Smooth muscle cell (in vitro differentiated cells): ENCODE measurements at regions not wholly inside any gene's neighbourhood (a gene's known extent, or its start where the extent isn't known, plus 50 kb on each side); places are given as distances from the start of the nearest gene placed in this dataset. TPM values are rescaled to one million over a fixed set of nuclear protein-coding genes. Genes with fewer than 3 reads are reported as not detected.

Source experiments
- DNase-seq: peaks from one replicate; lab custom pipeline; 2025; ENCODE audit not compliant: unreplicated experiment; lab: John Stamatoyannopoulos, UW
- H2AFZ ChIP-seq: fragments of 200-600 bp; sonication (generic); 2 replicates; pipeline ENCODE4 v1.6.0; 2016; ENCODE audit warnings: antibody characterized with exemption, low read depth, mild to moderate bottlenecking
- H3F3A ChIP-seq: fragments of 200-600 bp; sonication (generic); 2 replicates; pipeline ENCODE4 v1.6.0; 2017; ENCODE audit warnings: antibody characterized with exemption, low read depth
- H3K27ac ChIP-seq: fragments of 200-600 bp; sonication (generic); 2 replicates; pipeline ENCODE4 v1.5.1; 2016; ENCODE audit warnings: low read depth, mild to moderate bottlenecking
- H3K27me3 ChIP-seq: fragments of 200-600 bp; sonication (generic); 2 replicates; pipeline ENCODE4 v1.6.1; 2016; ENCODE audit warnings: low read depth, mild to moderate bottlenecking
- H3K36me3 ChIP-seq: fragments of 200-600 bp; sonication (generic); 2 replicates; pipeline ENCODE4 v1.5.1; 2016; ENCODE audit warnings: low read depth
- H3K4me1 ChIP-seq: fragments of 200-600 bp; sonication (generic); 2 replicates; pipeline ENCODE4 v1.5.1; 2016; ENCODE audit warnings: low read depth
- H3K4me2 ChIP-seq: fragments of 200-600 bp; sonication (generic); 2 replicates; pipeline ENCODE4 v1.6.0; 2016; ENCODE audit warnings: mild to moderate bottlenecking
- H3K4me3 ChIP-seq: fragments of 200-600 bp; sonication (generic); 2 replicates; pipeline ENCODE4 v1.5.1; 2016; ENCODE audit warnings: mild to moderate bottlenecking
- H3K79me2 ChIP-seq: fragments of 200-600 bp; sonication (generic); 2 replicates; pipeline ENCODE4 v1.6.0; 2016; ENCODE audit warnings: low read depth, mild to moderate bottlenecking
- H3K9ac ChIP-seq: fragments of 200-600 bp; sonication (generic); 2 replicates; pipeline ENCODE4 v1.6.0; 2016; ENCODE audit warnings: low read depth
- H3K9me3 ChIP-seq: fragments of 200-600 bp; sonication (generic); replicated peaks from 2 replicates; pipeline ENCODE4 v1.5.1; 2016; ENCODE audit warnings: low read depth
- H4K20me1 ChIP-seq: fragments of 200-600 bp; sonication (generic); 2 replicates; pipeline ENCODE4 v1.6.0; 2016; ENCODE audit warnings: low read depth
- WGBS: methylation state at CpG from one replicate; pipeline ENCODE4 v1.1.7; 2016; ENCODE audit warnings: low lambda C conversion rate; 5-methylcytosine and 5-hydroxymethylcytosine counted together
- small RNA-seq: library from RNA; depleted of rRNA; stranded (forward); fragments of <200 nt; gene quantifications from one replicate; pipeline ENCODE3, GENCODE V24; 2014
- TF ChIP-seq, protein P1 (sequence below): fragments of 200-600 bp; sonication (generic); IDR thresholded peaks from 2 replicates; pipeline ENCODE4 v1.5.1; 2017; ENCODE audit warnings: borderline replicate concordance, mild to moderate bottlenecking, antibody characterized with exemption; ENCODE audit not compliant: insufficient read depth, poor library complexity, severe bottlenecking

DNA sequence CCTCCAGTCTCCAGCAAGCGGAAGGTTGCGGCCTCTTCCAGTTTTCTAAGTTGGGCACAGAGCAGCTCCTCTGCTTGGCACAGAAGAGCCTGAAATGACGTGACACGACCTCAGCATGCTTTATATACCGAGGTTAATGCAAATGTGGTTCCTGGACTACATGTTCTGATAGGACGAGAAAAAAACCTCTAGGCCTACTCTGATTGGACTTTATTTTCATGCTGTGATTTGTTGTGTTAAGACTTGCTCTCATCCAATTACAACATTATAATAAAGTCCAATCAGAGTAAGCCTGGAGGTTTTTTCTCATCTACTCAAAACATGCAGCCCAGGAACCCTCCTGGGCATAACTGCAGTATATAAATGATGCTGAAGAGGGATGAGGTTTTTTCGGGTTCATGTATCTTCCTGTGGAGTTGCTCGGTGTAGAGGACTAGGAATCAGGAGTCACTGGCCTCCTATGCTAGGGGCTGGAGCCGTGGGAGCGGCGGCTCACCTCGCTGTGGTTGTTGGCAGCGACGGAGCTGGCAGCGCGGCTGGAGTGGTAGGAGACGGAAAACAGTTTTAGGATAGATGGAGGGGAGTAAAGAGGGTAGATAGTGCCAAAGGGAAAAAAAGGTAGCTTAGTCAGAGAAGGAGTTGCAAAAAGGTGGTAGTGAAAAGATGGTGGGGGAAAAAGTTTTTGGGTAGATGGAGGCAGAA lies 878.0 kb downstream of the KCNJ18 start:
- TF ChIP-seq, protein P1, sequence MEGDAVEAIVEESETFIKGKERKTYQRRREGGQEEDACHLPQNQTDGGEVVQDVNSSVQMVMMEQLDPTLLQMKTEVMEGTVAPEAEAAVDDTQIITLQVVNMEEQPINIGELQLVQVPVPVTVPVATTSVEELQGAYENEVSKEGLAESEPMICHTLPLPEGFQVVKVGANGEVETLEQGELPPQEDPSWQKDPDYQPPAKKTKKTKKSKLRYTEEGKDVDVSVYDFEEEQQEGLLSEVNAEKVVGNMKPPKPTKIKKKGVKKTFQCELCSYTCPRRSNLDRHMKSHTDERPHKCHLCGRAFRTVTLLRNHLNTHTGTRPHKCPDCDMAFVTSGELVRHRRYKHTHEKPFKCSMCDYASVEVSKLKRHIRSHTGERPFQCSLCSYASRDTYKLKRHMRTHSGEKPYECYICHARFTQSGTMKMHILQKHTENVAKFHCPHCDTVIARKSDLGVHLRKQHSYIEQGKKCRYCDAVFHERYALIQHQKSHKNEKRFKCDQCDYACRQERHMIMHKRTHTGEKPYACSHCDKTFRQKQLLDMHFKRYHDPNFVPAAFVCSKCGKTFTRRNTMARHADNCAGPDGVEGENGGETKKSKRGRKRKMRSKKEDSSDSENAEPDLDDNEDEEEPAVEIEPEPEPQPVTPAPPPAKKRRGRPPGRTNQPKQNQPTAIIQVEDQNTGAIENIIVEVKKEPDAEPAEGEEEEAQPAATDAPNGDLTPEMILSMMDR, result no peak
- Histone ChIP-seq H3K79me2 (no peaks in the 10 kb centered on the region), H3K27ac (no peak overlapping the region), H3F3A (no peaks in the 10 kb centered on the region), H3K9me3 (no peaks in the 10 kb centered on the region), H2AFZ (no peak overlapping the region), H4K20me1 (no peaks in the 10 kb centered on the region), H3K4me2 (no peak overlapping the region), H3K36me3 (no peaks in the 10 kb centered on the region), H3K27me3 (no peaks in the 10 kb centered on the region), H3K9ac (no peak overlapping the region), H3K4me1 (no peaks in the 10 kb centered on the region), H3K4me3 (no peak overlapping the region)
- DNase-seq, result no peak
- WGBS, result 85% methylated on average over 17 of the region's 17 CpGs

DNA sequence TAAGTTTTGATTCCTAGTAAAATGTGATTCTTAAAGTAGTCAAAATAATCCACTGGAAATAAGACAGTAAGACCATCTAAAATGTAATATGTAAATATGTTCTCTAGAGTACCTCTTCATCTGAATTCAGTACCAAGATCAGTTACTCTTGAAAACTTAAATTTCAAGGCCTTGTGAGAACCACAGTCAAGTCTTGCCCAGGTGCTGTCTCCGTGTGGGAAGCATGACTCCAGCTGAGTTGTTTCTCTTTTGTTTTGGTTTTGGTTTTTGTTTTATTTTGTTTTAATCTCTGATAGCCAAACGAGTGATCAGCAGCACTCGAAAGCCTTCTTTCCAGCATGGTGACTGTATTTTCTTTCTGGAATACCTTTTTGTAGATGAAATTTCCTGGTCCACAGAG lies 907.0 kb downstream of the KCNJ18 start:
- no peaks in the 10 kb centered on the region for H3K4me1 ChIP-seq
- TF ChIP-seq, protein P1, result no peak

DNA sequence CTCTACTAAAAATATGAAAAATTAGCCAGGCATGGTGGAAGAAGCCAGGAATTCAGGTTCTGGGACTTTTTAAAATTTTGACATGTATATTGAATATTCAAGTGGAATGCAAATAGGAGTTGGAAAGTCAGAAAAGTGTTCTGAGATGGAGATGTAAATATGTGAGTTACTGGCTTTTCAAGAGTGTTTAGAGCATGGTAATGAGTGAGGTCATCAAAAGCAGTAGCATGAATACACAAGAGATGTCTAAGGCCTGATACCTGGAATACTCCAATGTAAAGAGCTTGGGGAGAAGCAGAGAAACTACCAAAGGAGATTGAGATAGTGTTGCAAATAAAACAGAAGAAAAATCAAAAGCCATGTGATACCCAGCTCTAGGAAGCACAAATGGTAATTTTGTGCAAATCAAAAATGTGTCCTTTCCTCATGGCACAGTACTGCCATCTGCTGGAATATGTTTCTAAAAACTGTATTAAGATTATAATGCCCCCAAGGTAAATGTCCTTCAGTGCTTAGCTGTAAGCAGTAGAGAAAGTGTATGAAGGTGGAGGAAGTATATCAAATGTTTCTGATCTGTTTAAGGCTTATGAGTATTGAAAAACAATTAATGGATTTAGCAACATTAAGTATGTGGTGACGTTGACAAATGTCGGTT lies 908.4 kb downstream of the KCNJ18 start:
- Histone ChIP-seq H4K20me1 (no peaks in the 10 kb centered on the region), H3K36me3 (no peaks in the 10 kb centered on the region), H3K27me3 (no peaks in the 10 kb centered on the region), H3K4me2 (no peak overlapping the region), H3K9ac (no peak overlapping the region), H3K4me1 (no peaks in the 10 kb centered on the region), H3K4me3 (no peak overlapping the region), H3K27ac (no peak overlapping the region), H3F3A (no peaks in the 10 kb centered on the region), H3K9me3 (peaks cover 4% of the 10 kb centered on the region), H2AFZ (no peak overlapping the region), H3K79me2 (no peaks in the 10 kb centered on the region)
- WGBS, result 56% methylated on average over 2 of the region's 2 CpGs
- TF ChIP-seq, protein P1, result no peak
- DNase-seq, result no peak

More for the DNA sequence above, 907.0 kb downstream of the KCNJ18 start:
- no peak for DNase-seq
- no peak overlapping the region for H2AFZ ChIP-seq
- H3K79me2 ChIP-seq, result no peaks in the 10 kb centered on the region
- no peaks in the 10 kb centered on the region for H3K27me3 ChIP-seq
- no peak overlapping the region for H3K4me2 ChIP-seq
- H3K27ac ChIP-seq, result no peak overlapping the region
- no peak overlapping the region for H3K4me3 ChIP-seq
- peaks cover 4% of the 10 kb centered on the region for H3K9me3 ChIP-seq
- no peaks in the 10 kb centered on the region for H3K36me3 ChIP-seq
- 51% methylated on average over 3 of the region's 3 CpGs for WGBS
- H4K20me1 ChIP-seq, result no peaks in the 10 kb centered on the region
- no peak overlapping the region for H3K9ac ChIP-seq
- no peaks in the 10 kb centered on the region for H3F3A ChIP-seq

Small RNA genes lying in the stretch of these regions (small RNA-seq; reads per million reads assigned to genes)
- not detected for gene ABBA01006766.1
- not detected for gene NMTRS-TGA3-1
